WI38 (cell line): ENCODE measurements at regions not wholly inside any gene's neighbourhood (a gene's known extent, or its start where the extent isn't known, plus 50 kb on each side); places are given as distances from the start of the nearest gene placed in this dataset.

Experiments used
- H3K4me3 ChIP-seq: 2 replicates; pipeline ENCODE4 v1.5.1; 2011; ENCODE audit warnings: low read depth, mild to moderate bottlenecking, control low read depth, low read length
- TF ChIP-seq, protein P1 (sequence below): IDR thresholded peaks from 2 replicates; pipeline ENCODE4 v1.5.1; 2012; ENCODE audit warnings: low read depth, mild to moderate bottlenecking, control low read depth, low read length

GRCh38 chr17:13725288-13725990 lies 123.7 kb upstream of the HS3ST3A1 start:
- TF ChIP-seq, protein P1, sequence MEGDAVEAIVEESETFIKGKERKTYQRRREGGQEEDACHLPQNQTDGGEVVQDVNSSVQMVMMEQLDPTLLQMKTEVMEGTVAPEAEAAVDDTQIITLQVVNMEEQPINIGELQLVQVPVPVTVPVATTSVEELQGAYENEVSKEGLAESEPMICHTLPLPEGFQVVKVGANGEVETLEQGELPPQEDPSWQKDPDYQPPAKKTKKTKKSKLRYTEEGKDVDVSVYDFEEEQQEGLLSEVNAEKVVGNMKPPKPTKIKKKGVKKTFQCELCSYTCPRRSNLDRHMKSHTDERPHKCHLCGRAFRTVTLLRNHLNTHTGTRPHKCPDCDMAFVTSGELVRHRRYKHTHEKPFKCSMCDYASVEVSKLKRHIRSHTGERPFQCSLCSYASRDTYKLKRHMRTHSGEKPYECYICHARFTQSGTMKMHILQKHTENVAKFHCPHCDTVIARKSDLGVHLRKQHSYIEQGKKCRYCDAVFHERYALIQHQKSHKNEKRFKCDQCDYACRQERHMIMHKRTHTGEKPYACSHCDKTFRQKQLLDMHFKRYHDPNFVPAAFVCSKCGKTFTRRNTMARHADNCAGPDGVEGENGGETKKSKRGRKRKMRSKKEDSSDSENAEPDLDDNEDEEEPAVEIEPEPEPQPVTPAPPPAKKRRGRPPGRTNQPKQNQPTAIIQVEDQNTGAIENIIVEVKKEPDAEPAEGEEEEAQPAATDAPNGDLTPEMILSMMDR, result no peak
- no peak overlapping the region for H3K4me3 ChIP-seq

DNA sequence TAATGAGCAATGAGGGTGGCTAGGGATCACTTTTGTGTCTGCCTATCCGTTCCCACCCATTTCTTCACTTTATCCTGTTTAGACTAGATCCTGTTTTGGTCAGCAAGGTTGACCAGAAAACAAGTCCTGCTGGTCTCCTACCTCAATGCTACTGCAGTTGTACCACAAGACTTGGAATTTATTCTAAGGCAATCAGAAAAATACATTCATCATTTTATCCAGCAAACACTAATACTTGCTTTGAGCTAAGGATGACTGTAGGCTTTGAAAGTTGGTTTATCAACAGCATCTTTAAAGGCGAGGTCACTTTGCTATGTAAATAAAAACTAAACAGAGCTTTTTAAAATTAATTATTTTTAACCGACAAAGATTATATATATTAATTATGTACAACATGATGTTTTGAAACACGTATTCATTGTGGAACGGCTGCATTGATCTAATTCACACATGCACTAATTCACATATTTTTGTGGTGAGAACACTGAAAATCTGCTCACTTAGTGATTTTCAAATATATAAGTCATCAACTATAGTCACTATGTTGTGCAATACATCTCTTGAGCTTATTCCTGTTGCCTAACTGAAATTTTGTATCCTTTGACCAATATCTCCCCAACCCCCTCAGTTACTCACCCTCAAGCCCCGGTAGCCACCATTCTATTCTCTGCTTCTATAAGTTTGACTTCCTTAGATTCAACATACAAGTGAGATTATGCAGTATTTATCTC lies 125.9 kb upstream of the HS3ST3A1 start:
- no peak overlapping the region for H3K4me3 ChIP-seq
- TF ChIP-seq, protein P1, result no peak

DNA sequence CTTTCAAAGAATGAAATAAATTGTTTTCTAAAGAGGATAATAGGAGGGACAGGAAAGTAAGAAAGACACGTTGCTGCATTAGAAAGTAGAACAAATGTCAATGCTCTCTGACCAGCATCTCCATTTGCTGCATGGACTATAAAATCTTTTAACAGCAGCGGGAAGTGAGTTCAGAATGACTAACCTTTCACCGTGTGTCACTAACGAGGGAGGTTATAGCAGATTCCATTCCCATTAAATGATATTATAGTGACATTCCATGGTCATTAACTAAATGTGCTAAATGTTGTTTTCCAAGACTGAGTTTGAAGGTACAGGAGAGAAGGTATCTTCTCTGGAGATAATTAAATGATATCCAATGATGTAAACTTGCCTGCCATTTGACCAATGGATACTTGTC lies 127.1 kb upstream of the HS3ST3A1 start:
- TF ChIP-seq, protein P1, result no peak

GRCh38 chr17:13729466-13730134 lies 127.9 kb upstream of the HS3ST3A1 start:
- no peak overlapping the region for H3K4me3 ChIP-seq
- TF ChIP-seq, protein P1, result no peak

More for the DNA sequence above, 127.1 kb upstream of the HS3ST3A1 start:
- H3K4me3 ChIP-seq, result no peak overlapping the region

DNA sequence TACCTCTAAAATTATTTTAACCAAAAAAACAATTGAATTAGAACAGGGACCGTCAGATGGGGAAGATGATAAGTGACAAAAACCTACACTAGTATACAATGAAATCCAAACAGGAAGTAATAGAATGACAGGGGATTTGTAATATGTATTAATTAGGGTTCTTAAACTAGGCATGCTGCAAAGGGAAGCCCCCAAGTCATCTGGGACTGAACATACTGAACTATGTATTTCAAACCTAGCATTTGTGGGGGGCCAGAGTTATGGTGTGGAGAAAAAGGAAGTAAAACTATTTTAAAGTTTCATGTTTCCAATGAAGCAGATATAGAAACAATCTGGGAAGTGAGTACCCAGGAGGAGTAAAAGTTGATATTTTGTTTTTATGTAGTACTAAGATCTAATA lies 133.2 kb upstream of the HS3ST3A1 start:
- H3K4me3 ChIP-seq, result no peak overlapping the region
- TF ChIP-seq, protein P1, result no peak

GRCh38 chr17:13735444-13735843 lies 133.7 kb upstream of the HS3ST3A1 start:
- H3K4me3 ChIP-seq, result no peak overlapping the region
- TF ChIP-seq, protein P1, result no peak

DNA sequence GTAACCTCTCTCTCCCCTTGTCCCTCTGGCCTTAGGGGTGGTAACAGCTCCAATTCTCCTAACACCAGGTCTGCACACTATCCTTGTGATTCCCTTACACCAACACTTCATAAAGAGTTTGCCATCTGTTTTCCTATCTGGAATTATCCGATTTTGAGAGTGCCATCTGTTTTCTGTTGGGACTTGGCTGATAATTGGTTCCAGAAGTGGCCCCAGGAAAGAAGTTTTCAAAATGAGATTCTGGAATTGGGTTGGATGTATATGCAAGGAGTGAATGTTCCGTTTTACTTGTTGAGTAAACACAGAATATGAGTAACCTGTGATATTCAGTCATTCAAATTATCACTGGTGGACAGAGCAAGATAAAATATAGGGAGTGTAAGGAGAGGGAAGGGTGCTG lies 134.1 kb upstream of the HS3ST3A1 start:
- TF ChIP-seq, protein P1, result no peak
- H3K4me3 ChIP-seq, result no peak overlapping the region
